ENCODE measurements at regions not wholly inside any gene's neighbourhood (a gene's known extent, or its start where the extent isn't known, plus 50 kb on each side); places are given as distances from the start of the nearest gene placed in this dataset.
"Not testable (repeated sequence)": the region's sequence is repeated elsewhere in the genome, so short reads cannot be mapped to it uniquely, and the experiment has no call there.

- DNase-seq: no peak
Measured at GRCh38 chr10:111273635-111274034, 196.8 kb downstream of the ADRA2A start.

- no peak for DNase-seq
Measured at GRCh38 chr10:111275091-111275490, 198.3 kb downstream of the ADRA2A start.

- DNase-seq: no peak
Measured at GRCh38 chr10:111277661-111278060, 200.8 kb downstream of the ADRA2A start.

GRCh38 chr10:111278266-111278665 lies 201.4 kb downstream of the ADRA2A start:
- DNase-seq: no peak

GRCh38 chr10:111281516-111281915 lies 204.7 kb downstream of the ADRA2A start:
- no peak for DNase-seq

GRCh38 chr10:111289461-111289860 lies 212.6 kb downstream of the ADRA2A start:
- DNase-seq: no peak

- DNase-seq: no peak
Measured at GRCh38 chr10:111290649-111291048, 213.8 kb downstream of the ADRA2A start.

- DNase-seq: no peak
Measured at GRCh38 chr10:111295788-111296187, 219.0 kb downstream of the ADRA2A start.

GRCh38 chr10:111297351-111297848 lies 220.6 kb downstream of the ADRA2A start:
- DNase-seq: no peak

- DNase-seq: no peak
Measured at GRCh38 chr10:111298031-111298430, 221.2 kb downstream of the ADRA2A start.

GRCh38 chr10:111299037-111299436 lies 222.2 kb downstream of the ADRA2A start:
- no peak for DNase-seq

GRCh38 chr10:111303887-111304286 lies 227.1 kb downstream of the ADRA2A start:
- DNase-seq: no peak

- no peak for DNase-seq
Measured at GRCh38 chr10:111316722-111317212, 239.9 kb downstream of the ADRA2A start.

GRCh38 chr10:111319866-111320265 lies 243.0 kb downstream of the ADRA2A start:
- DNase-seq: no peak

GRCh38 chr10:111323389-111323966 lies 246.6 kb downstream of the ADRA2A start:
- no peak for DNase-seq

- DNase-seq: not testable (repeated sequence)
Measured at GRCh38 chr10:111332174-111332573, 255.3 kb downstream of the ADRA2A start.

GRCh38 chr10:111335826-111336225 lies 259.0 kb downstream of the ADRA2A start:
- DNase-seq: no peak

GRCh38 chr10:111338035-111338434 lies 261.2 kb downstream of the ADRA2A start:
- DNase-seq: no peak

GRCh38 chr10:111338805-111339204 lies 262.0 kb downstream of the ADRA2A start:
- no peak for DNase-seq

GRCh38 chr10:111344804-111345203 lies 268.0 kb downstream of the ADRA2A start:
- no peak for DNase-seq

- DNase-seq: no peak
Measured at GRCh38 chr10:111347386-111348013, 270.7 kb downstream of the ADRA2A start.

GRCh38 chr10:111348076-111348475 lies 271.2 kb downstream of the ADRA2A start:
- DNase-seq: no peak

- DNase-seq: no peak
Measured at GRCh38 chr10:111354859-111355258, 278.0 kb downstream of the ADRA2A start.

GRCh38 chr10:111356571-111356970 lies 279.7 kb downstream of the ADRA2A start:
- no peak for DNase-seq

- no peak for DNase-seq
Measured at GRCh38 chr10:111357859-111358258, 281.0 kb downstream of the ADRA2A start.

Data from CD4-positive, alpha-beta T cell treated with Interleukin-10 for 1 hour (primary cell).